ENCODE measurements at regions not wholly inside any gene's neighbourhood (a gene's known extent, or its start where the extent isn't known, plus 50 kb on each side); places are given as distances from the start of the nearest gene placed in this dataset.

DNA sequence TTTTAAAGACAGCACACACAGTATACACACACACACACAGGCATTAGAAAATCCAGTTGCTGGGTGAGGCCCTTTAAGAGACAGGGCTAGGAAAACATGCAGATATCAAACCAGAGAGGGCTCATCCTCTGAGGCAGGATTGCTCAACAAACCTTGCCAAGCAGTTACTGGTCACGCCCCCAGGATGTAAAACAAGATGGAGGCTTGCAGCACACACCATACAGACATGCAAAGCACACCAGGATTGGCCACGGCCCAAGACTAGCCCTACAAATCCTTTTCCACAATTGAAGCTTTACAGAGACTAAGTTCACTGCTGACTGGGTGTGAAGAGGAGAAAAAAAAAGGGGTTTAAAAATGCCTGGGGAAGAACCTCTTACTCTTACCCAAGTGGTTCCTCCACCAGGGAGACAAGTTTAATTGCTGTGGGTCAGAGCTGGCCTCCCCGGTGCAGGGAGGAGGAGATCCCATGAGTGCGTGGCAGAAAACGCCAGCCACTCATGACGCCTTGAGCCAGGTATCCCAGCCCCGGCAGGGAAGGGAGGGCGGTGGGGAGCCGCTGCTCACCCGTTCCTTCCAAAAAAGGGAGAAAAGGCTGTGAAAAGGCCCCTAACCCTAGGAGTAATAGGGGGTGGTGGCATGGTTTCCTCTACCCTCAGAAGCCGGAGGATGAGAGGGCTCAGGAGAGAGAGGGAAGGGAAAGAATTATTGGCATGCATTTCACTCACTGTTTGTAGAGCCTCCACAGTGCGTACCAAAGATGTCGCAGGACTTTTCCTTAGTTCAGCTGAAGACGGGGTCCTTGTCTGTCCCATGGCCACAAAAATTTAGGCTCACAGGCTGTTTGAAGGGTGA lies 594.6 kb upstream of the ZP4 start:
- H3K9me3 Mint-ChIP-seq = peaks cover 9% of the 10 kb centered on the region
- no peak overlapping the region for H3K4me3 Mint-ChIP-seq
- no peak overlapping the region for H3K27ac Mint-ChIP-seq
- no peaks in the 10 kb centered on the region for H3K36me3 Mint-ChIP-seq
- no peaks in the 10 kb centered on the region for H3K4me1 Mint-ChIP-seq
- no peaks in the 10 kb centered on the region for H3K27me3 Mint-ChIP-seq

DNA sequence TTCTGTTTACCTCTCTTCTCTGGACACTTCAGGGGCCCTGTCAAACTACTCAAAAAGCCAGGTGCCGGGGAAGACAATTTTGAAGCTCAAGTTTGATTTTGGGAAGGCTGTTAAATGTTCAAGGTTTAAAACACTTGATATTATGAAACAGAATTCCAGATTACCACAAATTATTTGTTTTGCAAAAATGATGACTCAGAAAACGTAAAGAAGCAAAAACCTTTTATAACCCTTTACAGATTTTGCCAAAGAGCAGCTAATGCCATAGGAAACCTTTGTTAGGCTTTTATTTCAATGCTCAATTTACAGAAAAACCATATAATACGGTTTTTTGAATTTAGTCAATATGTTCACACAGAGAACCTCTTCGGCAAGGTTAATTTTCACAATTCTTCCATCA lies 593.4 kb upstream of the ZP4 start:
- peaks cover 9% of the 10 kb centered on the region for H3K9me3 Mint-ChIP-seq
- H3K27me3 Mint-ChIP-seq = no peaks in the 10 kb centered on the region
- H3K36me3 Mint-ChIP-seq = no peaks in the 10 kb centered on the region
- H3K4me1 Mint-ChIP-seq = no peaks in the 10 kb centered on the region
- H3K27ac Mint-ChIP-seq = no peak overlapping the region
- no peak overlapping the region for H3K4me3 Mint-ChIP-seq

DNA sequence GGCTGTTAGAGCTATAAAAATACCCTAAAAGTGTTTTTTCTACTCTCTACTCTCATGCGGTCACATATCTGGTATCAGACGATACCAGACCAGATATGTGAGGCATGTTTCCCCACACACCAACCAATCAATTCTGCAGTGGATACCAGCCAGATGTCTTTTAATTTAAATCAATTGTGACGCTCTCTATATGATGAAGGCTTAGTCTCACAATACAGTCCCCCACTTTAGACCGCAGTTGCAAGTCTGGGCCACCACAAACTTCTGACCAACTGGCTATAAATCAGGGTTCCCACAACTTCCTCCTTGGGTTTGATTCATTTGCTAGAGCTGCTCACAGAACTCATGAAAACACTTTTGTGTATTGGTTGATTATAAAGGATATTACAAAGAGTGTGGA lies 586.1 kb upstream of the ZP4 start:
- Mint-ChIP-seq H3K4me3 (no peak overlapping the region), H3K27me3 (no peaks in the 10 kb centered on the region), H3K9me3 (peaks cover 4% of the 10 kb centered on the region), H3K4me1 (no peaks in the 10 kb centered on the region), H3K36me3 (no peaks in the 10 kb centered on the region), H3K27ac (no peak overlapping the region)

DNA sequence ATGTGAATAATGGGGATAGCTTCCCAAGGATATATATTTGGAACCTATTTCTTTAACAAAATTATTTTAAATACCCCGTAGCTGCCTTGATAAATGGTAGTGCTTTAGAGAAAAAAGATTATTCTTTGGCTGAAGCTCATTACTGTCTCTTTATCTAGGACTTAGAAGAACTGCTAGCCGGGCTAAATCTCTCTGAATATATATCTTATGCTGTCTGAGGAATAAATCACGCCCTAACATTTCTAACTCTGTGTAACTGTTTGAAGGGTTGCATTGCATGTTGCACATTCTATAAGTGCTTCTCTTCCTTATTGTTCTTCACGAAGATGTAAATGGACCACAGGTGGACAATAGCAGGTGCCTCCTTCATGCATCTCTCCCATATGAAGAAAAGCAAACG lies 585.0 kb upstream of the ZP4 start:
- Mint-ChIP-seq H3K9me3 (peaks cover 4% of the 10 kb centered on the region), H3K27ac (no peak overlapping the region), H3K4me1 (no peaks in the 10 kb centered on the region), H3K36me3 (no peaks in the 10 kb centered on the region), H3K27me3 (no peaks in the 10 kb centered on the region), H3K4me3 (no peak overlapping the region)

DNA sequence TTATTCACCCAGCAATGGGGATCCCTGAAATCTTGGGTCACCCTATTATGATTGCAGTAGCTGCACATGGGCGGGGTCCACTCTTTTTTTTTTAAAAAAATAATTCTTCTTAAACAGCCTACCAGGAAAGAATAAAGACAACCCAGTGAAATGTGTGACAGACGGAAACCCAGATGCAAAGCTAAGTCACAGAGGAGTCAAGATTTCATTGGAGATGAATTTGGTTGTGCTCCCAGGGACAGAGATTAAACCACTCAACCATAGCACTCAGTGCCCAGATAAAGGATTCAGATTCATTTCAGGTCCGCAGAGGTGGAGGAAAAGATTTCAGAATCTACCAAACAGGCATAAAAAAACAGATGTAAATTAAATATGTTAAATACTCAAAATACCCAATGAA lies 583.5 kb upstream of the ZP4 start:
- Mint-ChIP-seq H3K4me3 (no peak overlapping the region), H3K36me3 (no peaks in the 10 kb centered on the region), H3K27me3 (no peaks in the 10 kb centered on the region), H3K9me3 (peaks cover 4% of the 10 kb centered on the region), H3K27ac (no peak overlapping the region), H3K4me1 (no peaks in the 10 kb centered on the region)

DNA sequence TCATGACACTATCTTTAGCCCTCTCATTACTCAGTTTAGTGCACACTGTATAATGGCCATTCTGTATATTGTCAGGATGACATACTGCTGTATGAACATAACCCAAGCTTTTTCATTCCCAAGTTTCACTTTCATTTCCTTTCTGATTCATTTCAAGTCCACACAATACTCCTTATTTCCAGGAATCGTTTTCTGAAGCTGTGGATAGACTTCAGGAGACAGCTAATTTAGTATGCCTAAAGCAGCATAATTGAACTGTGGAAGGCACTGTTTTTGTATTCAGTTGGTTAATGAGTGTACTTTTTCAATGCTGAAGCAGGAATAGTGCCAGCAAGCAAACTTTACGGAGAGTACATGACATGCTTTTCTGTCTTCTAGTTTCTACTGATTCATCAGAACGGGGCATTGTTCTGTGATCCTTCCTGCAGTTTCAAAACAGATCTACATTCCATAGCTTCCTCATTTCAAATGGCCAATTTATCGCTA lies 578.5 kb upstream of the ZP4 start:
- no peaks in the 10 kb centered on the region for H3K4me1 Mint-ChIP-seq
- H3K27me3 Mint-ChIP-seq = no peaks in the 10 kb centered on the region
- H3K27ac Mint-ChIP-seq = no peak overlapping the region
- no peak overlapping the region for H3K4me3 Mint-ChIP-seq
- H3K9me3 Mint-ChIP-seq = peaks cover 4% of the 10 kb centered on the region
- no peaks in the 10 kb centered on the region for H3K36me3 Mint-ChIP-seq

DNA sequence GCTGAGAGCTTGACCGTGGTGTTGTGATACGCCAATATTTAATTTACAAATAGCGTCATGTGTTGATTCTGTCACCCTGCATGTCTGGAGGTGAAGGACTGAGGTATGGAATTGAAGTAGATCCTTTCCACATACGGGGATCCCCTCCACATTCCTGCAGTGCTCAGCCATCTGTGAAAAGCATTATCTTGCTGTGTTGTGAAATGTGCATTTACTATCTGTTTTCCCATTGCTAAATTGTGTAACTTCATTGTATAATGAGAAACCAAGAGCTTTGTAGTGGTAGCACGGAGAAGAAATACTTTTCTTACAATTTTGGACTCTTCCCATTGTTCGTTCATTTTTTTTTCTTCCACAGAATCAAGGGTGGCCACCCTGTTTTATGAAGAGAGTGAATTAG lies 577.3 kb upstream of the ZP4 start:
- H3K27ac Mint-ChIP-seq = no peak overlapping the region
- no peaks in the 10 kb centered on the region for H3K4me1 Mint-ChIP-seq
- H3K27me3 Mint-ChIP-seq = no peaks in the 10 kb centered on the region
- no peaks in the 10 kb centered on the region for H3K36me3 Mint-ChIP-seq
- no peak overlapping the region for H3K4me3 Mint-ChIP-seq
- H3K9me3 Mint-ChIP-seq = peaks cover 1% of the 10 kb centered on the region

DNA sequence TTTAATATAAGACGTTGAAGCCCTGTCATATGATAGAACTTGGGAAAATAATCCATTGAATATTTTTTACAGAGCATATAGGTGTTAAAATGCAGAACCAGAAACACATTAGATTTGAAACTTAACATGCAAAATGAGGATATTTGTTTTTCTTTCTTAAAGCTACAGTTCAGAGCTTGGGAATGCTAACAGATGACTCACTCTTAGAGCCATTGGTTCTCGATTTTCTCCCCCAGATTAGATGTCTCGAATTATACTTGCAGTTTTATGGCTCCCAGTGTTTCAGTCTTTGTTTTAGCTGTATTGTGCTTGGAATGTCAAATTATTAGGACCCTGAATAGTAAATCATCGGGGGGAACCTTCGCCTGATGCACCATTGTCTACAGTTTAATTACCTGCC lies 575.7 kb upstream of the ZP4 start:
- Mint-ChIP-seq H3K4me1 (no peaks in the 10 kb centered on the region), H3K9me3 (peaks cover 6% of the 10 kb centered on the region), H3K27me3 (no peaks in the 10 kb centered on the region), H3K4me3 (no peak overlapping the region), H3K27ac (no peak overlapping the region), H3K36me3 (no peaks in the 10 kb centered on the region)

DNA sequence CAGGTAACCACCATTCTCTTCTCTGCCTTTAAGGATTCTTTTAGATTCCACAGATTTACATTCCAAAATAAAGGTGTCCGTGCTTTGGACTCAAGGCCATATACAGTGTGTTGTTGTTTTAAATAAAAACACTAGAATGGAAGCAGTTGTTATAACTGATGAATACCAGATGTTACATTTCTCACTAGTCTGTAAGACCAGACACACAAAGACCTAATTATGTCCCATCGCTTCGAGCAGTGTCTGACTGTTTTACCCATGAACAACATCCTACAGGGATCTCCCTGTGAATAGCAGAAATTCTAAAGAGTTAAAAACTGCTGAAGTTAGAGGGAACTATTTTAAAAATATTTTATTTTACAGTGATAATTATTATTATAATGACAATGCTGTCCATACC lies 574.7 kb upstream of the ZP4 start:
- Mint-ChIP-seq H3K36me3 (no peaks in the 10 kb centered on the region), H3K4me3 (no peak overlapping the region), H3K27ac (no peak overlapping the region), H3K4me1 (no peaks in the 10 kb centered on the region), H3K9me3 (peaks cover 6% of the 10 kb centered on the region), H3K27me3 (no peaks in the 10 kb centered on the region)

DNA sequence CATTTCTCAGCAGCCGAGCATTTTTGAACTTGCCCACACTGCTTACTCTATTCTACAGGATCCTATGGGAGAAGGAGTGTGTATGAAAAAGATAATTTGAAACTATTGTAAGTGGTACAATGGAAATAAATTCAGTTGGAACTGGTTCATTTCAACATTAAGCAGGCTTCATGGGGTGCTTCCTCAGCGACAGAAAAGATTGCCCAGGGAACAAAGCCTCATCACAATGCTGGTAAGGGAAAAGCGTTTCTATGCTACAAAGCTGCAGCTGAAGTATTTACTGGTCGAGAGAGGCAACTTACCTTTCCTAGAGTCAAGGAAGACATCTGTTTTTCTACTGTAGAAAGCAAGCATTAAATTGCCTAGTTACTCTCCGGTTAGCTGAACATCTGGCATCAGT lies 568.2 kb upstream of the ZP4 start:
- no peaks in the 10 kb centered on the region for H3K27me3 Mint-ChIP-seq
- no peaks in the 10 kb centered on the region for H3K36me3 Mint-ChIP-seq
- no peaks in the 10 kb centered on the region for H3K4me1 Mint-ChIP-seq
- H3K9me3 Mint-ChIP-seq = peaks cover 6% of the 10 kb centered on the region
- H3K27ac Mint-ChIP-seq = no peak overlapping the region
- H3K4me3 Mint-ChIP-seq = no peak overlapping the region

DNA sequence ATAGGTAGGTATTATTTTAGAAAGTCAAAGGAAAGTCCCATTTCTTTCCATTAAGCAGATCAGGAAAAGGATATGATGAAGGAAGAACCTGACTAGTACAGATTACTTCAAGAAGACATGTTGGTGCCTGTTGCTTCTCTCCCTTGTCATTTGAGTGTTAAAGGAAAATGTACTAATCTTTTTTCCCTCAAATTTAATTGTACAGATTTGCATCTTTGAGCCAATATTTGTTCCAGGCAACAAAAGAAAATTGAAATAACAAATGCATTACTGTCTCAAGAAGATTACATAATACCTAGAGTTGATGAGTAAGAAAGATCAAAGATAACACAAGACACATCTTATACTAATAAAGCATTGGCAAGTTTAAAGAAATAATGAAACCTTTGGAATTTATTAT lies 566.9 kb upstream of the ZP4 start:
- peaks cover 6% of the 10 kb centered on the region for H3K9me3 Mint-ChIP-seq
- H3K4me1 Mint-ChIP-seq = no peaks in the 10 kb centered on the region
- no peaks in the 10 kb centered on the region for H3K27me3 Mint-ChIP-seq
- H3K4me3 Mint-ChIP-seq = no peak overlapping the region
- no peak overlapping the region for H3K27ac Mint-ChIP-seq
- H3K36me3 Mint-ChIP-seq = no peaks in the 10 kb centered on the region

DNA sequence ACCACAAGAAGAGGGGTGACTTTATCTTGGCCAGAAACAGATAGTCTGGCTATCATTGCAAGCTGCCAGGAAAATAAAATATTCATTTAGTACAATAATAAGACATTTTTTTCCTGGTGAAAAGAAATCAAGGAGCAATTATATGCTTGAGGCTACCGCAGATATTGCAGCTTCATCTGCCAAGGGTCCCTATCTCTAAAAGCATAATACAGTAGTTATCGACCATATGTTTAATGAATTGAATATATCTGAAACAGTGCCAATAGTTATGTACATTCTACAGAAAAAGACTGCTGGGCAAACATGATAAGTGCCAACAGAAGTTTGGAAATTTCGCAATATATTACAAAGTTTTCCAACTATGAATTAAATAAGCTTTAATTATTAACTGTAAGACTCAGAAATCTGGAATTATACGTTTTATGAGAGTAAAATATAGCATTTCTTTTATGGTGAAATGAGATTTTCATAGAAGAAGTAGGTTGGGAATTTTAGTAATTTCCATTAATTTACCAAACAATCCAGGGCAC lies 561.1 kb upstream of the ZP4 start:
- no peaks in the 10 kb centered on the region for H3K36me3 Mint-ChIP-seq
- H3K4me3 Mint-ChIP-seq = no peak overlapping the region
- no peaks in the 10 kb centered on the region for H3K4me1 Mint-ChIP-seq
- H3K27ac Mint-ChIP-seq = no peak overlapping the region
- no peaks in the 10 kb centered on the region for H3K27me3 Mint-ChIP-seq
- no peaks in the 10 kb centered on the region for H3K9me3 Mint-ChIP-seq

DNA sequence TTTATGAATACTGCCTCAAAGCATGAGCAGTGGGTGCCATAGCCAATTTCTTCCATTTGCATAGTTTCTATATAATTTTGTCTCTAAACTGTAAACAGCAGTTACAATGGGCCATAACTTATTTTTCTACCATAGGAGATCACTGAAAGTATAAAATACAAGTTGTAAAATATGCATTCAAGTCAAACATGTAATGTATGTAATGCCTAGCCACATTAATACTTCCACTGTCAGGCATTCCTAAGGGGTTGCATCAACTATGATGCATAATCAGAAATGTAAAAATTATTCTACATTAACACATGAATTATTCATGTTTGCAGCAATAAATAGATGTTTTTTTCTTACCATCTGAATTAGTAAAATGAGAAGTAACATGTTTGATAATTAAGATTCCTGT lies 560.3 kb upstream of the ZP4 start:
- H3K27me3 Mint-ChIP-seq = no peaks in the 10 kb centered on the region
- H3K4me3 Mint-ChIP-seq = no peak overlapping the region
- H3K9me3 Mint-ChIP-seq = no peaks in the 10 kb centered on the region
- no peaks in the 10 kb centered on the region for H3K36me3 Mint-ChIP-seq
- no peaks in the 10 kb centered on the region for H3K4me1 Mint-ChIP-seq
- H3K27ac Mint-ChIP-seq = no peak overlapping the region

DNA sequence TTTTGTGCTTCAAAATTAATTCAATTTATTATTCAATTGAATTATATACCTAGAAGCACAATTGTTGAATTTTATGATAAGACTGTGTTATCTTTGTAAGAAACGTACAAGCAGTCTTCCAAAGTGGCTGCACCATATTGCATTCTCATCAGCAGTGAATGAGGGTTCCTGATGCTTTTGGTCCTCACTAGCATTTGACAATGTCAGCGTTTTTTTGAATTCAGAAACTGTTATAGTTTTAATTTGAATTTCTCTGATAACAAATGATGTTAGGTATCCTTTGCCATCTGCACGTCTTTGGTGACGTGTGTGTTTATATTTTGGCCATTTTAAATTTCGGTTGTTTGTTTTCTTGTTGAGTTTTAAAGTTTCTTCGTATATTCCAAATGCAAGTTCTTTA lies 553.0 kb upstream of the ZP4 start:
- H3K36me3 Mint-ChIP-seq = no peaks in the 10 kb centered on the region
- peaks cover 10% of the 10 kb centered on the region for H3K9me3 Mint-ChIP-seq
- H3K4me3 Mint-ChIP-seq = no peak overlapping the region
- no peak overlapping the region for H3K27ac Mint-ChIP-seq
- H3K27me3 Mint-ChIP-seq = no peaks in the 10 kb centered on the region
- no peaks in the 10 kb centered on the region for H3K4me1 Mint-ChIP-seq

DNA sequence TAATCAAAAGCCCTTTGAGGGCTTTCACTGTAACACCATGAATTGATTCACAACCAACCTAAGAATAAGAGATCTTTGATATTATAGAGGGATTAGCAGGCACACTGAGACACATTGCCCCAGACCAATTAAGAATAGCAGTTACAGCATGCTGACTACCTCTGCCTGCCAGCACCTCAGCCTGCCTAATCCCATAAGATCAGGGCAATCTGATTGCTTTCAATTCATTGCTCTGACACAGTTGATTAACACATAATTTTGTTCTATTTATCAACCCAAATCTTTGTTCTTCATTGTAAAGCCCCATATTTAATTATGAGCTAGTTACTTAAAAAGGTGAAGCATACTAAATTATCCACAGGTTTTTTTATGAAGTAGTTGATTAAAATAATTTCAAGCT lies 548.8 kb upstream of the ZP4 start:
- no peaks in the 10 kb centered on the region for H3K4me1 Mint-ChIP-seq
- no peak overlapping the region for H3K4me3 Mint-ChIP-seq
- no peak overlapping the region for H3K27ac Mint-ChIP-seq
- H3K9me3 Mint-ChIP-seq = peaks cover 10% of the 10 kb centered on the region
- H3K36me3 Mint-ChIP-seq = no peaks in the 10 kb centered on the region
- H3K27me3 Mint-ChIP-seq = no peaks in the 10 kb centered on the region

DNA sequence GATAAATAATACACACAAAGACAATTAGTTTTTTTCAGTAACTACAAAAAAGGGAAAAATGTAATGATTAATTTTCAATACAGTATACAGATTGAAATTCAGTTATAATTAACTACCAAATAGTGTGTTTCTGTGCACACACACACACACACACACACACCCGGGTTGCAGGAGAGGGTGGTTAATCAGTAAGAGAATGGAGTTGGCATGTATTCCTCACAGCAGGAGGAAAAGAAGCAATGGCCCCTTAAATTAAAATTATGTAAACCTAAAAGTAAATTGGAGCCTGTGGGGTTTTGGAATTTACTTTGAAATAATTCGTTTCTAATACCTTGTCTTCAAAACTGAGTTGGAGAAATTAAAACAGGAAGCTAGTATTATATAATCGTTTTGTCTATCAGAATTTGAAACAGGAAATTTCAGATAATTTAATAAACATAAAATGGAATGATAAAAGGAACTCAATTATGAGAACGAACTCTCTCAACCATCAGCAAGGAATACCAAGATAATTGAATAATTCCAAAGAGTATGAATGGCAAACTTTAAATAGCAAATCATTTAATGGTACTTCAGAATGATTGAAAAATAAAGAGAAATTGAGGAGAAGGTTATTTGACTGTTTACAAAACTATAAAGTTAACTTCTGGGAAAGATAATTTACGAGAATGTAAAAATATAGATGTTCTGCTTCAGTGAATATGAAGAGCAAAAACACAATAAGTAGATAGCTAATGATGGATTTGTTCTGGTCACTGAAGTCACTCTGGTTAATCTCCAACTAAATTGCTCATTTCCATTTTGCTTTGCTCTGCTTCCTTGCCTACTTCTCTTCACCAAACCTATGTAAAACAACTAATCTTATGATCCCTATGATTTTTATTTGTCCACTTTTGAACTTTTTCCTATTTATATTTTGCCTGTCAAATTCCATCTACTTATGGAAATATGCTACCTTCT lies 547.9 kb upstream of the ZP4 start:
- H3K4me3 Mint-ChIP-seq = no peak overlapping the region
- H3K9me3 Mint-ChIP-seq = peaks cover 10% of the 10 kb centered on the region
- H3K27ac Mint-ChIP-seq = no peak overlapping the region
- H3K4me1 Mint-ChIP-seq = no peaks in the 10 kb centered on the region
- no peaks in the 10 kb centered on the region for H3K36me3 Mint-ChIP-seq
- no peaks in the 10 kb centered on the region for H3K27me3 Mint-ChIP-seq
